ENCODE measurements at regions not wholly inside any gene's neighbourhood (a gene's known extent, or its start where the extent isn't known, plus 50 kb on each side); places are given as distances from the start of the nearest gene placed in this dataset.

DNA sequence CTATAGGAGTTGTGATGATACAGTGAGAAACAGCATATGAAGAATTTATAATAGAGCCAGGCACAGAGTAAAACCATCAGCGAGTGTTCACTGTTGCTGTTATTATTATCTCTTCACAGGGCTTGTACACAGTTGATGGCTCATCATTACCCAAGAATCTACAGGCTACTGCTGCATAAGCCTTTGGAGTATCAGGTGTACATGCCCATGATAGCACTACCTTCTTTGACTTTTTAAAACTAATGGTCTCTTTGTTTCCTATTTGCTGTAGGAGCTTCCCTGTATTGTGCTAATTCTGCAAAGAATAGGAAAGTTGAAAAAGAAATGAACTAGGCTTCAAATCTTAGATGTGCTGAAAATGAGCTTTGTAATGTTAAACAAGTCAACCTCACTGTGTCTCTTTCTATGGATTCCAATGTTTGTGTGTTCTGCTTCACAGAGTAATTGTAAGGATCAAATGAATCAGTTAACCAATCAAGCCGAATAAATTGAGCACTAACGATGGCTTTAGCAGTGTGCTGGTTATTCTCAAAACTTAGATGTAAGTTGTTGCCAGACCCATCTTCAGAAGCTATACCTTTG is 138.8 kb downstream of the TUSC7 start:
- no peak for DNase-seq (ENCODE audit: low read depth in 2 of 3, low spot score in 1 of 3)

DNA sequence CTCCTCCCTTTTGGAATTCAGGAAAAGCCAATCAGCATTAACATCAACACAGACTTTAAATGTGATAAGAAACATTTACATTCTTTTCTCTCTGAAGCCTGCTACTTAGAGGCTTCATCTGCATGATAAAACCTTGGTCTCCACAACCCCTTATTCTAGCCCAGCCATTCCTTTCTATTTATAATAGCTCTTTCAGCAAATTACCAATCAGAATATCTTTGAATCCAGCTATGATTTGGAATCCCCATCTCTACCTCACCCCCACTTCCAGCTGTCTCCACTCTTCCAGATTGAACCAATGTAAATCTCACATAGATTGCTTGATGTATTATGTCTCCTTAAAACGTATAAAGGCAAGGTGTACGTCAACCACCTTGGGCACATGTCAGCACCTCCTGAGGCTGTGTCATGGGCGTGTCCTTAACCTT is 139.7 kb downstream of the TUSC7 start:
- no peak for DNase-seq (ENCODE audit: low read depth in 2 of 3, low spot score in 1 of 3)

DNA sequence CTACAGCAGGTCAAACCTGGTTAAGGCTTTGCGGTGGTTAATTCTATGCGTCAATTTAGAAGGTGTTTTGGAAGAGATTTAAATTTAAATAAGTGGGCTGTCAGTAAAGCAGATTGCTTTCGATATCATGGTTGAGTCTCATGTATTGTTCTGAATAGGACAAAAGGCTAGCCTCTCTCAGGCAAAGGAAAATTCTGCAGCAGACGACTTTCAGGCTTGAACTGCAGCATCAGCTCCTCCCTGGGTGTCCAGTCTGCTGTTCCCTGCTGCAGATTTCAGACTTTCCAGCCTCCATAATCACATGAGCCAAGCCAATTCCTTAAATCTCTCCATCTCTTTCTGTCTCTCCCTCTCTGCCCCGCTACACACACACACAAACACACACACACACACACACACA is 143.2 kb downstream of the TUSC7 start:
- no peak for DNase-seq (ENCODE audit: low read depth in 2 of 3, low spot score in 1 of 3)

DNA sequence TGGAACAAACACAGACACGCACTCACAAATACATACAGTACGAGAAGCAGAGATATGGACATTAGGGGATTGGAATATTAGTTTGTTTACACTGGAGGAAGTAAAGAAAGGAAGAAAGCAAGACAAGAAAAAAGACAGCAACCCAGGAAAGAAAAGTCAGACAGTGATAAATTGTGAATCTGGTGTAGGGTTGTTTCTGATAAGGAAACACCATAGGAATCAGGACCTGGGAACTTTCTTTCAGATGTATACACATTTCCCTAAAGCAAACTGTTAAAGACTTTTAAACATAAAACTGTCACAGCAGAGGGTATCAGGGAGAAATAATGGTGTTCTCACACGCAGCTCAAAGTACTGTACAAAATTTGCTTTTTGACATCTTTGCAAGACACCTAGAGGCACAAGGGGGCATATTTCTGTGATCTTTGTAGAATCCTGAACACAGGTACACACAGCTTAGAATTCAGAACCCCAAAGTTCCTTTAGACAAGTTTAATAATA is 153.7 kb downstream of the TUSC7 start:
- DNase-seq (ENCODE audit: low read depth in 2 of 3, low spot score in 1 of 3): no peak

DNA sequence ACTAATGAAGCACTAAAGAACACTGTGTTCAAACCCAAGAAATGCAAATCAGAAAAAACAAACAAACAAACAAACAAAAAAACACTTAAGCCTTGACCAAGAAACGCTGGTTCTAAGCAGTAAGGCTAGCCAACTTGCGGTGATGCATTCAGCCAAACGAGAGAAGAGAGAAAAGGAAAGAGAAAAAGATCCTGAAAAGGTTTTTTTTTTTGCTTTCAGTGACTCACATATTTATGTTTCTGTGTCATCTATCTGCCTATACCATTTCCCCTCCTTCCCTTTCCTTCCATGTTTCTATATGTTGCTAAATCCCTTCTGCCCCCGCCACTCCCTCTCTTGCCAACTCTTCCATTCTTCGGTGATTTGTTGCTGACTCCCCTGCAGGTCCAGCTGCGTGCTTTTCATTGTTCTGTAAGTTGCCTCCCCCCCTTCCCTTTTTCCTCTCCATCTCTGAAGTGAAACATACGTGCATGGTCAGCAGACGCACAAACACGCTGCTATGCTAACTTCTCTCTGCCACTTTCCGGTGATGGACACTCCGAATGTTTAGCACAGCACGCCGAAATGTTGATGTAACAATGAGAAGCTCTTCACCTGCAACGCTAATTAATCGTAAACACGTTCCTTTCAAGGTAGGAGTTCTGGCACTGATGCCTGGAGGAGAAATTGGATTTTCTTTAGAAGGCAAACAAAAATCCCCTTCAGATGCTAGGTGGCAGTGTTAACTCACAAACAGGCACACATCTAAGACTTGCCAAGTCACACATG is 154.4 kb downstream of the TUSC7 start:
- DNase-seq (ENCODE audit: low read depth in 2 of 3, low spot score in 1 of 3): no peak

DNA sequence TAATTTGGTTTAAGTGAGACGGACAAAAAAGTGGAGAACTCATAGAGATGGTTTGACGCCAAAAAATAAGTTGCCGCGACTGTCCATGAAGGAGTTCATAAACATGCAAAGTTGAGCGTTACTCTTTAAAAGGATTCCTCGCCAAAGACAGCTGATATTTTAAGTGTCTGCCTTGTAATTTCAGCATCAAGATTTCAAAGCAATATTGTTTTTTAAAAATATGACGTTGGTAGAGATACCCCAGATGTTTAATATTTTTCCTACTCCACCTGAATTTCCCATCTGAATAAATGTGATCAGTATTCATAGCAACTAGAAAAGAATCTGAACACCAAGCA is 155.0 kb downstream of the TUSC7 start:
- no peak for DNase-seq (ENCODE audit: low read depth in 2 of 3, low spot score in 1 of 3)

DNA sequence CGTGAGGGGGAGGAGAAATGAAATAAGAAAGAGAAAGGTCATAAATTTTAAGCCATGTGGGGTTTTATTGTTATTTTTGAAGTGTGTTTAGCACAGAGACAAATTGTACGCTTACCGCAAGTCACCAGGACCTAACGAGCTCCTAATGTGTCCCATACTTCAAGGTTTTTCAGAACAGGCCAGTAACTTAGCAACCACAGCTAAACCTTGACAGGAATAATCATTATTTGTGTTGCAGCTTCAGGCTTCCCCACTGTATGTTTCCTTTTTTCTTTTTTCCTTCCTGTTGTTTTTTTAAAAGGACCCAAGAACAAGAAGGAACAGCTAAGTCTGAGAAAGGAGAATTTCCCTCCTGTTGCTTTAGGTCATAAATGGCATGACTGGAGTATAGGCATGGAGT is 160.8 kb downstream of the TUSC7 start:
- DNase-seq (ENCODE audit: low read depth in 2 of 3, low spot score in 1 of 3): no peak

DNA sequence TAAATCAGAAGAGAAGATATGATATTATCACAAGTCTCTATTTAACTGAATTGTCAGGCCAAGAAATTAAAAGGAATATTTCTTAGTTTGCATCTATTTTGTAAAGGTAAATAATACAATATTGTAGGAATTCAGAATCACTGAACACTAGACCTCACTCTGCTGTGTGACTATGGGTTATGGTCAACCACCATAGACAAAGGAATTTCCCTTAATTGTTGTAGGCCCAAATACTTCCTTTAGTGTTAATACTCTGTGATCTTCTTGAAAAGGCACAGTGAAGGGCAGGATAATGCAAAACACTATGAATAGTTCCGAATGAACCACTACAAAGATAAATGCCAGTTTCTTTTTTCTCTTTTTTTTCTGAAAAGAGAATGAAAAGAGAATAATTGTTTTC is 162.3 kb downstream of the TUSC7 start:
- no peak for DNase-seq (ENCODE audit: low read depth in 2 of 3, low spot score in 1 of 3)

DNA sequence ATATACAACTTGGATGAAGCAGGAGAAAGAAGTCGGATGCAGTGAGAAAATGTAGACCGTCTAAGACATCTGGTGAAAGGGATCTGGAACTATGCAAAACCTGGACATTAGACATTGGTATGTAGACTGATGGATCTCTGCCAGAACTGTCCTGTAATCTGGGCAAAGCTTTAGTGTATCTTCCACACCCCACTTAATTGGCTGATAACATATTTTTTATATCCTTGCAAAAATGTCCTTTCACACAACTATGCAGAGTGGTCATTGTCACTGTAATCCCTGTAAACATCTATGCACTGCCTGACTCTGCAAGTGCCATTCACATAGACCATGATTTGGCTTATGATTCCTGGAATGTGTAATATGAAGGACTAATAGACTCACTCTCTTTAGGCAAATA is 163.1 kb downstream of the TUSC7 start:
- DNase-seq (ENCODE audit: low read depth in 2 of 3, low spot score in 1 of 3): no peak

DNA sequence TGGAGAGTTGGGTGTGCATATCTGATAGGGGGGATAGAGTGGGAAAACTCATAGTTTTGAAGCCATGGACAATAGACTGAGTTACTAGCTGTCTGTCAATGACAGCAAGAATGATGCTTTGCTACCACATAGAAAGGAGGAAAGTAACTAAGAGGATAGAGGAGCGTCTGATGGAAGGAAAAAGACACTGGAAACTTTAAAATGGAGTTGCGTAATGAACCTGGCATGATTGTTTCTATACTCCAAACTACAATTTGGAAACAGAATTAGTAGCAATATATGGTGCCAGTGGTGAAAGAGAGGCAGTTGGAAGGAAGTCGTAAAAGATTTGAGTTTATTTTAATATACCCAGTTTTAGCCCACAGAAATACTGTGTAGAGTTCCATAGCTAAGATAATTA is 163.6 kb downstream of the TUSC7 start:
- no peak for DNase-seq (ENCODE audit: low read depth in 2 of 3, low spot score in 1 of 3)

DNA sequence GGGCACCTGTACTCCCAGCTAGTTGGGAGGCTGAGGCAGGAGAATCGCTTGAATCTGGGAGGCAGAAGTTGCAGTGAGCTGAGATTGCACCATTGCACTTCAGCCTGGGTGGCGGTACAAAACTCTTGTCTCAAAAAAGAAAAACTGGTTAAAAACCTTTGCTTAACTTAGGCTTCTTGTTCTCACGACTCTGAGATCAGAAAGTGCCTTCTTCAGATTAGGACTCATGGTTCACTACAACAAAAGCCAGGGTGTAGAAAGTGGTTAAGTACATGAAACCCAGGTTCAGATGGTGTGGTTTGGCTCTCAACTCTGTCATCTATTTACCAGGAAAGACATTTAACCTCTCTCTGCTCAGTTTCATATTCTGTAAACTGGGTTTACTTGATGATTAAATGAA is 168.4 kb downstream of the TUSC7 start:
- no peak for DNase-seq (ENCODE audit: low read depth in 2 of 3, low spot score in 1 of 3)

DNA sequence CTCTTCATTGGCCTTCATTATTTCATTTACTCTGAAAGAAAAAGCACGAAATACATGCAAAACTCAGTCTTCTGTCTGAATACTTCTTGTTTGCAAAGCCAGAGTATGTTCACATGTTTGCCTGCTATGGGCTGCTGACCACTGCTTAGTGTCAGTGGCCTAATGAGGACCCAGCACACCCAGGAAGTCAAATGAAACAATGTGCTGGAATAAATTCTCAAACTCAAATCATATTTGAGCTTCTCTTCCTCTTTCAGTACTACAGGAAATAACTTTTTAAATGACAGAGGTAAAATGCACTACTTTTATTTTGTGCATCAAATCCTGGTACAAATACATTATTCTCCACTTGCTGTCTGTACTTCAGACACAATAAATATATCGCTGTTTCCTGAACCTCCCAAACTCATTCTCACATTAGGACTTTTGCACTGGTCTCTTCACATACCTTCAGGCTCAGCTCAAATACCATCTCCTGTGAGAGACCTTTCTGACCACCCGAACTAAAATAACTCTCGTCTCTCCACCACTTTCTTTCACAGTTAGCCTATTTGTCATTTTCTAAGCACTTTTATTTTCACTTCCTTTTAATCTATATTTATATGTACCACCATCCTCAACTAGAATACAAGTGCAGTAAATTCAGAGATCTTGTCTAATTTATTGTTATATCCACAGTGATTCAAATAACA is 176.8 kb downstream of the TUSC7 start:
- DNase-seq (ENCODE audit: low read depth in 2 of 3, low spot score in 1 of 3): no peak

DNA sequence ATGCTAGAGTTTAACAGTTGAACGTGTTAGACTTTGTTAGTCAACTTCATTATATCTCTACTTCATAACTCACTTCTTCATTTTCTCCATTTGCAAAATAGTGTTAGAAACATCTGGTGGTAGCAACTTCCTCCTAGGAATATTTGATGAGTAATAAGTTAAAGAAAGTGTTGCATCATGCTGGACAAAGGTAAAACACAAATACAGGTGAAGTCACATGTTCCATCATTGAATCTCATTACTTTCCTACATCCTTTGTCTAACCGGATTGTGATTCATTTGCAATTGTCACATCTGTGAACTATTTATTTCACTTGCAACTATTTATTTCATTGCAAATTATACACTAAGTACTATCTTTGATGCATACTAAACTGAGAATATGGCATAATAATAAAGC is 186.5 kb downstream of the TUSC7 start:
- no peak for DNase-seq (ENCODE audit: low read depth in 2 of 3, low spot score in 1 of 3)

DNA sequence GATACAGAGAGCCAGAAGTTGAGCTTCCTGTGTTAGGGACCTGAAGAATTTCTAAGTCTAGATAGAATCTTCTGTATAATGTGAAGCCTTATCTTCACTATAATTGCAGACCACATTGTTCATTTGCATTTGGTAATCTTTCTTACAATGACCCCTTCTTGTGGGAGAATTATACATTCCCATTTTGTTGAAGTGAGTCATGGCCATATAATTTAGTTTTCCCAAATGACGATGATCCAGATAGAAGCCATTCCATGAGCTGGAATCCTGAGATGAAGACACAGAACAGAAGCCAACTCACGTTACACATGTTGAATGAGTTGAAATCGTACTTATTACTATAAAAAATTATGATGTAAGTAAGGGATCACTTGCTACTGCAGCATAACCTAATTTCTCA is 187.8 kb downstream of the TUSC7 start:
- DNase-seq (ENCODE audit: low read depth in 2 of 3, low spot score in 1 of 3): no peak

DNA sequence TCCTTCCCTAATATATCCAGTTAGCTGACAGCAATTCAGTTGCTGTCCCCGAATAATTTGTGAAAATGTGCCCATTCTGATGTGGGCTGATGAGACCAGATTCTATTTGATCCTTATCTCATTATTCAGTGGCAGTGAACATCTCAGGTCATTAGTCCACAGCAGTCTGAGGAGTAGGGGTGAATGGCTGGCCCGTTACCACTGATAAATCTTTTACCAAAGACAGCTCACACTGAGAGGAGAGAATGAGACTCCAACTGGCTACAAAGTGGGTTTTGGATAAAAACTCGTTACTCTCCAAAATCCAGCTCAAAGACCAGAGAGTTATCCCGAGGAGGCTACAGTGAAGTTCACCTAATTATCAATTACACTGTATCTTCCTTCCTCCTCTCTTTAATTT is 189.7 kb downstream of the TUSC7 start:
- DNase-seq (ENCODE audit: low read depth in 2 of 3, low spot score in 1 of 3): no peak

DNA sequence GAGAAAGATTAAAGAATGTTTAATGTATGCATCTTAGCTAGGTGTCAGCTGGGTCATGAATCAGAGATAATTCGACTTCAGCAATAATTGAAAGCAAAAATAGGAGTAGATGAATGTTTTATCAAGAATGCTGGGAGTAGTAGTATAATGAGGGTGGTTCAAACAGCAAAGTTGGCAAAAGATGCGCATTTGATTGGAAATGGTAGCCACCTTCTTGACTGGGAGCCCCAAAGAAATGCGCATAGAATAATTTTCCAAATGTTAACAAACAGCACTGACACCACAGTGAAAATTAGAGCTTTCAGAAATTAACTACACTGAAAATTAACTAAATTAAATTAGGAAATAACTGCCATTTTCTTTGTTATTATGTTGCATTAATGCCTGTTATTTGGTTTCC is 195.8 kb downstream of the TUSC7 start:
- no peak for DNase-seq (ENCODE audit: low read depth in 2 of 3, low spot score in 1 of 3)

DNA sequence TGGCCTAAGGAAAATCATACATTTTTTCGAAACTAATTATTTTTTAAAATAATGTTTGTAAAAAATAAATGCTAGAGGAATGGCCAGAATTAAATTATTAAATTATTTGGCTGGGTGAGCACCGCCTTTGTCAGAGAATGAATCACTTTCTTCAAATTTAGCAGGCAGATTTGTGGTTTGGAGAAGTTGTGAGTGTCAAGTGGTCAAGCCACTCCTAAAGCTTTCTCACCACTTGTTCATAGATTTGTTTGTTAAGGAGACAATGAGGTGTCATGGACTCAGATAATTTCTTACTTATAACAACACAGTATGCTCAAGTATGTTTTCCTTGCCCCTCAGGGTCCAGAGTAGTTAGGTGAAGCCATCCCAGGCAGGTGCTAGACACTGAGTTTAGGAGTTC is 196.2 kb downstream of the TUSC7 start:
- no peak for DNase-seq (ENCODE audit: low read depth in 2 of 3, low spot score in 1 of 3)

DNA sequence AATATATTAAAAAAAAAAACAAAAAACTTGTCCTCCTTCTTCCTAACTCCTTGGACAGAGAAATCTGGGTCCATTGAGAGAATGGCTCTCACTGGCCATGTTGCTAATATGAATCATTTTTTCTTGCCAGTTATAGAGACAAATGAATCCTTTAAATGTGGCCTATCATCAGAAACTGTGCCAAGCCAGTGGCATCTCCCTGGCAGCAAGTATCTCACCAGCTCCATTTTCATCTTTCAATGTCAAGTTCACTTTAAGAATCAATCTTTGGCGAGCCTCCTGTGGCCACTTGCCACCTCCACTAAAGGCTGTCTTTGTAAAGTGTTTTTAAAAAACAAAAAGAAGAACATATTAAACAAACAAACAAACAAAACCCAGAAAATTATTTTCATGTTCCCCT is 202.5 kb downstream of the TUSC7 start:
- DNase-seq (ENCODE audit: low read depth in 2 of 3, low spot score in 1 of 3): no peak

DNA sequence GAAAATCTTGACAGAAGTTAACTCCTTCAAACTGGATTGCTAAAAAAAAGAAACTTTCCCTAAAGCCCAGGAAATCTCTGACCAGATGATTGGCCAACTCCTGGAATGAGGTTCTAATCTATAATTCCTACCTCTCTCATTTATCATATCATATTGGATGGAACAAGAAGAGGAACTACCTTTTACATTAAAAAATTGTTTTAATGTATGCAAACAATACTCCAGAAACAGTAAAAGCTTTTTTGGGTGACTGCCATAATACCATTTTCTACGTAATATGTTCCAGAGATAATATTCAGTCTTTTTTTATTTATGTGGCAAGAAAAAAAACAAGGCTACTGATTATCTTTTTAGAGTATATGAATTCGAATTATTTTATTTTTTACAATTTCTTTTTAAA is 204.4 kb downstream of the TUSC7 start:
- DNase-seq (ENCODE audit: low read depth in 2 of 3, low spot score in 1 of 3): no peak

DNA sequence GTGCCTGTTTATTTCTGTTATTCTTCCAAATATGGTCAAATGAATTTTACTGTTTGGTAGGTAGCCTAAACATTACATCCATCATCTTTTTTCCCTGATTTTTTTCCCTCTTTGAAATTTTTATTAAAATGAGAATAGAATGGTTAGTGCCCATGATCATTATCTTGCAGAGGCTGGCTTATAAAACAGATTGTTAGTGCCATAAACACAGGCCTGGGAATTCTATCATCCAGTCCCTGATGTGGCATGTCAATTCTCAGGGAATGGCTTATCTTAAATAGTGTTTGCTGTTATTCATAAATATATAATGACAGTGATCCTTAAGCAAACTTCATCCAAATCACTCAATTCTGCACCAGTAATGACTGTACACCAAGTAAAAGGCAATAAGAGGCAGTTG is 207.3 kb downstream of the TUSC7 start:
- no peak for DNase-seq (ENCODE audit: low read depth in 2 of 3, low spot score in 1 of 3)

DNA sequence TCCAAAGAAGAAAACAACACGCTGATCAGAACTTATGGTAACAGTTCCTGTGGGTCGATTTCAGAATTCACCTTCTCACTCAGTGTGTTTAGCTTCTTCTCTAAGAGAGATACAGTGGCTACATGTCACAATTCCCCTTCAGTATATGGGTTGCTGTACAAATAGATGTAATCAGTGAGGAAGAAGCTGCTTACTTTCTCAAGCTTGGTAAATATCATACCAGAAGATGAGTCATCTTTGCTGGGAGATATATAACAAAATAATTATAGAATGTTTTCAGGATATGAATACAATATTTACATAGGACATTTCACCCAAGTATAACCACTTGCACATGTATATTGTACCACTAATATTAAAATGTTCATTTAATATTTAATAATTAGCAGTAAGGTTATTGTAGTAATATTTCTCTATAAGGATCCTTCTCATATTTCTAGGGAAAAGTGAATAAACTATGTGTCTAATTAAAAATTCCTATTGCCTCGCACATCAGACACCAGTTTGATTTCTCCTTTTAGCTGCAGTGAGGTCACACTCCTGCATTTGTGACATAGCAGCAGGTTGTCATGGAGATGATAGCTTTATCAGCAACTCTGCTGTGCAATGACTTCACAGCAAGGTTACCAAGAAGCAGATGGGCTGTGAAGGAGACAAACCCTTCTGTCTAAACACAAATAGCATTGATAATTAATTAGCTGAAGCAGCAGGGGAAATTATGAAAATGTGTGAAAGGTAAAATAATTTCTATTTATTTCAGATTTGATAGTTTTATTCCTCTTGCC is 211.4 kb downstream of the TUSC7 start:
- DNase-seq (ENCODE audit: low read depth in 2 of 3, low spot score in 1 of 3): no peak

DNA sequence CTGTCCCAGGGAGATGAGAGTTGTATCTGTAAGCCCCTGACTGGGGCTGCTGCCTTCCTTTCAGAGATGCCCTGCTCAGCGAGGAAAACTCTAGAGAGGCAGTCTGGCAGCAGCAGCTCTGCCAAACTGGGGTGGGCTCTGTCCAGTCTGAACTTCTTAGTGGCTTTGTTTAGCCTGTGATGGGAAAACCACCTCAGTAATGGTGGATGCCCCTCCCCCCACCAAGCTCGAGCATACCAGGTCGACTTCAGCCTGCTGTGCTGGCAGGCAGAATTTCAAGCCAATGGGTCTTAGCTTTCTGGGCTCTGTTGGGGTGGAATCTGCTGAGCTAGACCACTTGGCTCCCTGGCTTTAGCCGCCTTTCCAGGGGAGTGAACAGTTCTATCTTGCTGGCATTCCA is 218.3 kb downstream of the TUSC7 start:
- no peak for DNase-seq (ENCODE audit: low read depth in 2 of 3, low spot score in 1 of 3)
